ENCODE measurements at regions not wholly inside any gene's neighbourhood (a gene's known extent, or its start where the extent isn't known, plus 50 kb on each side); places are given as distances from the start of the nearest gene placed in this dataset.

- TF ChIP-seq TSHZ2 (CRISPR knock-in tag; IDR thresholded peaks at IDR 0.05) = no peak
- no peak for TF ChIP-seq CSRNP3 (CRISPR knock-in tag; IDR thresholded peaks at IDR 0.05)
These were observed 302.1 kb downstream of the CYRIA start (continued) for GRCh38 chr2:16363581-16363980.

- no peak for ATAC-seq
- TF ChIP-seq BACH2 (CRISPR knock-in tag; IDR thresholded peaks at IDR 0.05; ENCODE audit: borderline replicate concordance) = no peak
- TF ChIP-seq TCF4 (CRISPR knock-in tag; IDR thresholded peaks at IDR 0.05; ENCODE audit: borderline replicate concordance) = no peak
- TF ChIP-seq ZNF8 (CRISPR knock-in tag; IDR thresholded peaks at IDR 0.05) = no peak
- no peak for TF ChIP-seq CSRNP3 (CRISPR knock-in tag; IDR thresholded peaks at IDR 0.05)
- TF ChIP-seq POU6F1 (CRISPR knock-in tag; IDR thresholded peaks at IDR 0.05; ENCODE audit: borderline replicate concordance, low read depth) = no peak
- no peak for TF ChIP-seq GLIS3 (CRISPR knock-in tag; IDR thresholded peaks at IDR 0.05)
- TF ChIP-seq CREB5 (CRISPR knock-in tag; IDR thresholded peaks at IDR 0.05; ENCODE audit: low read depth) = no peak
- TF ChIP-seq ZNF565 (CRISPR knock-in tag; conservative IDR thresholded peaks at IDR 0.05; ENCODE audit: low read depth) = no peak
- TF ChIP-seq PPARA (CRISPR knock-in tag; IDR thresholded peaks at IDR 0.05; ENCODE audit: borderline replicate concordance) = no peak
- TF ChIP-seq ISL1 (CRISPR knock-in tag; IDR thresholded peaks at IDR 0.05) = no peak
- no peak for TF ChIP-seq TOX (CRISPR knock-in tag; IDR thresholded peaks at IDR 0.05; ENCODE audit: borderline replicate concordance)
- TF ChIP-seq OSR1 (CRISPR knock-in tag; IDR thresholded peaks at IDR 0.05) = no peak
These were observed 303.0 kb downstream of the CYRIA start for GRCh38 chr2:16362611-16363010.

GRCh38 chr2:16361261-16361995 lies 304.2 kb downstream of the CYRIA start:
- TF ChIP-seq BACH2 (CRISPR knock-in tag; IDR thresholded peaks at IDR 0.05; ENCODE audit: borderline replicate concordance) (no peak), ZNF70 (CRISPR knock-in tag; IDR thresholded peaks at IDR 0.05) (no peak), PPARA (CRISPR knock-in tag; IDR thresholded peaks at IDR 0.05; ENCODE audit: borderline replicate concordance) (no peak), OSR1 (CRISPR knock-in tag; IDR thresholded peaks at IDR 0.05) (no peak), ZFP30 (CRISPR knock-in tag; IDR thresholded peaks at IDR 0.05) (no peak), ZFP3 (CRISPR knock-in tag; IDR thresholded peaks at IDR 0.05) (no peak), ESRRG (CRISPR knock-in tag; IDR thresholded peaks at IDR 0.05) (no peak), SNAI2 (CRISPR knock-in tag; IDR thresholded peaks at IDR 0.05) (no peak), CSRNP3 (CRISPR knock-in tag; IDR thresholded peaks at IDR 0.05) (no peak)
- ATAC-seq = no peak
